Fibroblast of pulmonary artery (primary cell): ENCODE measurements at regions not wholly inside any gene's neighbourhood (a gene's known extent, or its start where the extent isn't known, plus 50 kb on each side); places are given as distances from the start of the nearest gene placed in this dataset.

Experiments
- DNase-seq: peaks from one replicate; pipeline ENCODE4 v3.0.0-alpha.2; 2010; ENCODE audit warnings: low read depth
- H3K4me3 ChIP-seq: replicated peaks from 2 replicates; pipeline ENCODE4 v1.5.1; 2011; ENCODE audit warnings: low read depth, mild to moderate bottlenecking, control low read depth, low read length, moderate library complexity
- CTCF ChIP-seq: IDR thresholded peaks from 2 replicates; pipeline ENCODE4 v1.5.1; 2011; ENCODE audit warnings: mild to moderate bottlenecking, control low read depth, low read length, inconsistent platforms; ENCODE audit errors: missing control alignments

- peak; percentile 58 for DNase-seq
- TF ChIP-seq CTCF: no peak
- no peak overlapping the region for H3K4me3 ChIP-seq
Observed at GRCh38 chr15:39502611-39503195, 78.2 kb upstream of the THBS1 start.

- TF ChIP-seq CTCF: no peak
- DNase-seq: no peak
- no peak overlapping the region for H3K4me3 ChIP-seq
Observed at GRCh38 chr15:39503526-39503925, 77.4 kb upstream of the THBS1 start.

GRCh38 chr15:39504808-39505207 is 76.1 kb upstream of the THBS1 start:
- H3K4me3 ChIP-seq: no peak overlapping the region
- no peak for TF ChIP-seq CTCF
- DNase-seq: peak; percentile 57

- no peak for TF ChIP-seq CTCF
- peak; percentile 65 for DNase-seq
- no peak overlapping the region for H3K4me3 ChIP-seq
Observed at GRCh38 chr15:39506146-39506545, 74.7 kb upstream of the THBS1 start.

- DNase-seq: no peak
- TF ChIP-seq CTCF: no peak
- no peak overlapping the region for H3K4me3 ChIP-seq
Observed at GRCh38 chr15:39508536-39508935, 72.3 kb upstream of the THBS1 start.

- TF ChIP-seq CTCF: no peak
- no peak for DNase-seq
- H3K4me3 ChIP-seq: no peak overlapping the region
Observed at GRCh38 chr15:39510001-39510701, 70.7 kb upstream of the THBS1 start.
